Naive thymus-derived CD4-positive, alpha-beta T cell (primary cell): ENCODE measurements at regions not wholly inside any gene's neighbourhood (a gene's known extent, or its start where the extent isn't known, plus 50 kb on each side); places are given as distances from the start of the nearest gene placed in this dataset.

ENCODE experiments used
- ATAC-seq: fragments of 150-1000 bp; cut with Tn5 transposase; 2 replicates; pipeline ENCODE4 v1.10.0; 2021; ENCODE audit warnings: mild to moderate bottlenecking, moderate library complexity
- CTCF ChIA-PET: fragments of 350-600 bp; sonication (Branson Sonifier 250); formaldehyde crosslinking; loops from one replicate; lab custom pipeline; 2021; ENCODE audit warnings: antibody characterized with exemption; lab: Charles Lee
- POLR2A ChIA-PET: fragments of 350-600 bp; sonication (Branson Sonifier 250); formaldehyde crosslinking; loops from one replicate; lab custom pipeline; 2021; ENCODE audit warnings: antibody characterized with exemption, inconsistent platforms; lab: Charles Lee
- DNase-seq, 9 donors: peaks; one replicate each; pipeline versions ENCODE4 v3.0.0 to v3.0.0-alpha.2; 2020 to 2022; ENCODE audit warnings: mixed read lengths in 1 of 9
- H3K27ac ChIP-seq: one replicate; pipeline ENCODE4 v1.7.0; 2013; ENCODE audit warnings: mild to moderate bottlenecking, low read depth, low read length, moderate library complexity
- H3K27me3 ChIP-seq, 2 donors: one replicate each; pipeline ENCODE4 v1.7.0; 2013; ENCODE audit warnings: low read length in 2 of 2, mild to moderate bottlenecking in 2 of 2, moderate library complexity in 2 of 2; ENCODE audit not compliant: control insufficient read depth in 2 of 2, insufficient read depth in 2 of 2
- H3K36me3 ChIP-seq, 3 experiments: 1 replicate in 2 of 3; 2 replicates in 1 of 3; pipeline ENCODE4 v1.7.0; 2013; ENCODE audit warnings: low read length in 3 of 3, mild to moderate bottlenecking in 3 of 3, moderate library complexity in 1 of 3; ENCODE audit not compliant: insufficient read depth in 3 of 3, control insufficient read depth in 2 of 3
- H3K4me1 ChIP-seq, 2 donors: one replicate each; pipeline ENCODE4 v1.7.0; 2013; ENCODE audit warnings: low read length in 2 of 2, mild to moderate bottlenecking in 2 of 2, moderate library complexity in 1 of 2; ENCODE audit not compliant: control insufficient read depth in 2 of 2, insufficient read depth in 2 of 2
- H3K4me3 ChIP-seq: 2 replicates; pipeline ENCODE4 v1.7.0; 2013; ENCODE audit warnings: mild to moderate bottlenecking, low read length
- H3K9me3 ChIP-seq, 3 experiments: 1 replicate in 2 of 3; 2 replicates in 1 of 3; pipeline ENCODE4 v1.7.0; 2013; ENCODE audit warnings: low read length in 3 of 3; ENCODE audit not compliant: control insufficient read depth in 2 of 3
- H3K27ac Mint-ChIP-seq, 9 donors: one replicate each; pipeline ENCODE4 v1.8.0; 2020 to 2022; ENCODE audit warnings: mixed read lengths in 9 of 9, mild to moderate bottlenecking in 8 of 9, moderate library complexity in 5 of 9, inconsistent platforms in 2 of 9
- H3K27me3 Mint-ChIP-seq, 5 donors: one replicate each; pipeline ENCODE4 v1.8.0; 2021 to 2022; ENCODE audit warnings: mixed read lengths in 5 of 5, mild to moderate bottlenecking in 1 of 5
- H3K36me3 Mint-ChIP-seq, 5 donors: one replicate each; pipeline ENCODE4 v1.8.0; 2020 to 2022; ENCODE audit warnings: mixed read lengths in 5 of 5, mild to moderate bottlenecking in 3 of 5, inconsistent platforms in 1 of 5
- H3K4me1 Mint-ChIP-seq, 7 donors: one replicate each; pipeline ENCODE4 v1.8.0; 2020 to 2022; ENCODE audit warnings: mixed read lengths in 7 of 7, mild to moderate bottlenecking in 3 of 7, inconsistent platforms in 1 of 7
- H3K4me3 Mint-ChIP-seq, 10 donors: one replicate each; pipeline ENCODE4 v1.8.0; 2020 to 2022; ENCODE audit warnings: mild to moderate bottlenecking in 10 of 10, mixed read lengths in 10 of 10, moderate library complexity in 6 of 10, inconsistent platforms in 2 of 10
- H3K9me3 Mint-ChIP-seq, 11 donors: one replicate each; pipeline ENCODE4 v1.8.0; 2020 to 2022; ENCODE audit warnings: mixed read lengths in 11 of 11, mild to moderate bottlenecking in 4 of 11, inconsistent platforms in 1 of 11, moderate library complexity in 1 of 11
- intact Hi-C, 2 donors: fragments of 100-400 bp; cut with micrococcal nuclease; formaldehyde crosslinking; loops; one replicate each; pipeline ENCODE4 v1.15.1; 2023

DNA sequence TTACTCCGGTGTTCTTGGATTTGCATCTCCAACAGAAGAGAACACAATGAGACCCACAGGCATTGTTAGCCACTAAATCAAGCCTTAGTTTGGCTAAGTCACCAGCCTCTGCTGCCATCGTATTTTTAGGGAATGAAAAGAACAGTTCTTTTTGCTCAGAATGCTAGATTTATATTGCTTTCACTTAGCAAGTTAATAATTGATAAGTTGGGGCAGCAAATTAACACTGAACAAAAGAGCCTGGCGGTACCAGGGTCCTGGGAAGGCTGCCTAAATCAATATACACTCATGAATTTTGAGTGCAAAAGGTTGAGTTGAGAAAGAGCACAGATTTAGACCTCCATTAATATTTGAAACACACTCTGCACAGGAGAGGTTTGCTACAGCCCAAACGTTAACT is 767.7 kb downstream of the TYW1 start:
- H3K36me3 ChIP-seq: no peaks in the 10 kb centered on the region
- H3K4me1 Mint-ChIP-seq: no peaks in the 10 kb centered on the region
- H3K27ac Mint-ChIP-seq: no peak overlapping the region
- no peaks in the 10 kb centered on the region for H3K4me1 ChIP-seq
- H3K9me3 Mint-ChIP-seq: peaks cover 1 to 40% (median 15%) of the 10 kb centered on the region in 11 donors
- H3K27me3 ChIP-seq: no peaks in the 10 kb centered on the region
- H3K36me3 Mint-ChIP-seq: peaks cover 0 to 3% (median 0%) of the 10 kb centered on the region in 5 donors
- intact Hi-C loops: no loop called here
- CTCF ChIA-PET: no interaction called here
- POLR2A ChIA-PET: no interaction called here
- peaks cover 0 to 4% (median 0%) of the 10 kb centered on the region in 3 experiments for H3K9me3 ChIP-seq
- ATAC-seq: no peak
- no peak overlapping the region for H3K4me3 Mint-ChIP-seq
- no peak overlapping the region for H3K4me3 ChIP-seq
- no peak for DNase-seq
- H3K27ac ChIP-seq: no peak overlapping the region
- no peaks in the 10 kb centered on the region for H3K27me3 Mint-ChIP-seq

DNA sequence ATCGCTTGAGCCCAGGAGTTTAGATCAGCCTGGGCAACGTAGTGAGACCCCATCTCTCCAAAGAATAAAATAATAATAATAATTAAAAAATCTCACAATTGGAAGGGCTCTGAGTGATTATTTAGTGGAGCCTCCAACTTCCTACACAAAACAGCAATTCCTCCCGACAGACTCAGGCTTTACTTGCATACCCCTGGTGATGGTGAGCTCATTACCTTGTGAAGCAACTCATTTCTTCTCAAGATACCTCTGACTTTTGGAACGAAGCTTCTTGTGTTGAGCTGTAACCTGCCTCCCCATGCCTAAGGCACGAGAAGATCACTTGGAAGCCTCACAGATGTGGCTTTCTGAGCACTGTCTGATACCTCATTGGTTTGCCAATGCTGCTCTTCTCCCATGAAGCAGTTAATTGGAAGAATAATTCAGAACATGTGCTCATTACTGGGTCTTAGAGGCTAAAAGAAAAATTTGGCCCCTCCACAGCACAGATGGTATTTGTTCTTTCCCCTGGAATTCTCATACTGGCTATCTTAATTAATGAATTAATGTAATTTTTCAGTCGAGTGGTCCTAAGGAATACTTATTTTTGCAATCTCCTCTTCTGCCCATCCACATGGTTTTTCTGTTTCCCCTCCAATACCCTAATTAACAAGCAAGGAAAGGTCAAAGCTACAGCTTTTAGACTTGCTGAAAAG is 769.0 kb downstream of the TYW1 start:
- H3K27ac Mint-ChIP-seq: no peak overlapping the region
- Histone ChIP-seq H3K36me3 (no peaks in the 10 kb centered on the region), H3K4me3 (no peak overlapping the region), H3K27me3 (no peaks in the 10 kb centered on the region), H3K9me3 (peaks cover 0 to 8% (median 0%) of the 10 kb centered on the region in 3 experiments), H3K27ac (no peak overlapping the region), H3K4me1 (no peaks in the 10 kb centered on the region)
- H3K4me1 Mint-ChIP-seq: no peaks in the 10 kb centered on the region
- no peaks in the 10 kb centered on the region for H3K27me3 Mint-ChIP-seq
- ATAC-seq (no peak), DNase-seq (no peak)
- H3K36me3 Mint-ChIP-seq: peaks cover 0 to 3% (median 0%) of the 10 kb centered on the region in 5 donors
- intact Hi-C loops: no loop called here
- no peak overlapping the region for H3K4me3 Mint-ChIP-seq
- ChIA-PET CTCF (no interaction called here), POLR2A (no interaction called here)
- H3K9me3 Mint-ChIP-seq: peaks cover 3 to 39% (median 16%) of the 10 kb centered on the region in 11 donors

DNA sequence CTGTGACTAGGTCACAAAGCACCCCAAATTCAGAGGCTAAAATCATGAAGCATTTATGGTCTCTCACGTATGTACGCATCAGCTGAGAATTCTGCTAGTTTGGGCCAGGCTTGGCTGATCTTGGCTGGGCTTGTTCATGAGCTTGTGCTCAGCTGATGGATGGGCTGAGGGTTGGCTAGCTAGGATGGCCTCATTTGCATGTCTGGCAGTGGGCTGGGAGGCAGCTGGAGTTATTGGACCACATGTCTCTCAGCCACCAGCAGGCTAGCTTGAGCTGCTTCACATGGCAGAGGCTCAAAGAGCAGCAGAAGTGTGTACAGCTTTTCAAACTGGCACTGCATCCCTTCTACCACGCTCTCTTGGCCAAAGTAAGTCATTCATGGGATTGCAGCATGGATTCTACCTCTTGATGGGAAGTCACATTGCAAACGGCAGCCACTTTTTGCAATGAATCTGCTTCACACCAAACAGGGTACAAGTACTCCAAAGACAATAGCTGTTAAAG is 770.3 kb downstream of the TYW1 start:
- Histone ChIP-seq H3K27me3 (no peaks in the 10 kb centered on the region), H3K4me1 (no peaks in the 10 kb centered on the region), H3K4me3 (no peak overlapping the region), H3K27ac (no peak overlapping the region), H3K36me3 (no peaks in the 10 kb centered on the region), H3K9me3 (peaks cover 0 to 9% (median 0%) of the 10 kb centered on the region in 3 experiments)
- POLR2A ChIA-PET: no interaction called here
- no peaks in the 10 kb centered on the region for H3K4me1 Mint-ChIP-seq
- no peak for DNase-seq
- H3K4me3 Mint-ChIP-seq: no peak overlapping the region
- H3K27ac Mint-ChIP-seq: no peak overlapping the region
- CTCF ChIA-PET: no interaction called here
- peaks cover 3 to 34% (median 16%) of the 10 kb centered on the region in 11 donors for H3K9me3 Mint-ChIP-seq
- peaks cover 0 to 3% (median 0%) of the 10 kb centered on the region in 5 donors for H3K36me3 Mint-ChIP-seq
- intact Hi-C loops: no loop called here
- no peaks in the 10 kb centered on the region for H3K27me3 Mint-ChIP-seq
- no peak for ATAC-seq

DNA sequence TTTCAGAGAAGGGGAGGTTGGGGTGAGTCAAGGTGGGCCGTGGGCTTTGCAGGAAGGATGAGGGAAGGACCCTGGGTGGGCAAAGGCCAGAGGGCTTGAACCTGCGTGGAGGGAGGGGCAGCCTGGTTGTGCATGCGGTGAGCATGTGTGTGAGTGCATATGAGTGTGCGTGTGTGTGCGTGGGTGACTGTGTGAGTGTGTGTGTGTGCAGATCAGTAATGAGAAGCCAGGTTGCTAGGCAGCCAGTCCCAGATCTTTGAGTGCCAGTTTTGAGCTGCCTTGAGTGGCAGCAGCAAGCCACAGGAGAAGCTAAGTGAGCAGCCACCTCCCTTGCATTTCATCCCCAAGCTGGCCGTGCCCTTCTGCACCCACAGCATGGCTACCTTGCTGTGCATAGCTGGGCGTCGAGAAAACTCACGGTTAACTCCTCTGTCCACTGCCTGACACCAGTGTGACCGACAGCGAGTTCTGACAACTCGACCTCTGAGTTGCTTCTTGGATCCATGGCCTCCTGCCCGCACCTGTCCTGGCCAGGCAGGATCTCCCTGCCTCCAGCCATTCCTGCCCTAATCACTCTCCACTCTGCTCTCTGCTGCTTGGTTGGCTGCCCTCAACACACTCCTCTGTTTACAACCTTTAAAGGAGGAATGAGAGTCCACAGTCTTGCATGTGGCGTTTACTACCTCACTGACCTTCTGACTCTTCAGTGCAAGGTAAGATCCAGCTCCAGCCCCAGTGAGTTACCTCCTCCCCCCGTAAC is 775.4 kb downstream of the TYW1 start:
- Mint-ChIP-seq H3K4me1 (no peaks in the 10 kb centered on the region), H3K4me3 (no peak overlapping the region), H3K9me3 (peaks cover 7 to 49% (median 14%) of the 10 kb centered on the region in 11 donors), H3K36me3 (peaks cover 0 to 3% (median 0%) of the 10 kb centered on the region in 5 donors), H3K27ac (peak overlapping the region in 1 of 9 donors; percentile 28), H3K27me3 (no peaks in the 10 kb centered on the region)
- Histone ChIP-seq H3K27ac (no peak overlapping the region), H3K36me3 (no peaks in the 10 kb centered on the region), H3K4me1 (no peaks in the 10 kb centered on the region), H3K4me3 (no peak overlapping the region), H3K9me3 (peaks cover 0 to 7% (median 0%) of the 10 kb centered on the region in 3 experiments), H3K27me3 (no peaks in the 10 kb centered on the region)
- no peak for ATAC-seq
- intact Hi-C loops: no loop called here
- POLR2A ChIA-PET: no interaction called here
- CTCF ChIA-PET: no interaction called here
- DNase-seq: no peak

DNA sequence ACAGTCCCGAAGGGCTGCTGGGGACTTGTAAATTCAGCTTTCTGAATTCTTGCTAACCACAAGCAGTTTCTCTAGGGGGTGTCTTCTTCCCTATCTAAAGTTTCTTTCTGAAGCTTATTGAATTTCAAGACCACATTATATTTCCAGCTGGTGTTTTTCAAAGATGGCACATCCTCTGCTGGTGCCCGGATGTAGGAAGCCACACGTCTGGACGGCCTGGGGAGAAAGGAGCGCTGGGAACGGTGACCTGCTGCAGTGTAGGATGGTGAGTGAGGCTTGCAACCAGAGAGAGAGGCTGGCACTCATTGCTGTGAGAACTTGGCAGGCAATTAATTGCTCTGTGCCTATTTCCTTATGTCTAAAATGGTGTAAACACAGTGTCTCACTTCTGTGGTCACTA is 776.4 kb downstream of the TYW1 start:
- no peaks in the 10 kb centered on the region for H3K27me3 ChIP-seq
- H3K4me1 ChIP-seq: no peaks in the 10 kb centered on the region
- POLR2A ChIA-PET: no interaction called here
- CTCF ChIA-PET: interaction anchor here (1.0 kb wide), 1 partner anchor 732 kb away, joined by 3 read pairs; no protein-coding TSS in a partner anchor
- Mint-ChIP-seq H3K27me3 (no peaks in the 10 kb centered on the region), H3K4me3 (no peak overlapping the region), H3K36me3 (no peaks in the 10 kb centered on the region), H3K4me1 (no peaks in the 10 kb centered on the region), H3K9me3 (peaks cover 5 to 43% (median 11%) of the 10 kb centered on the region in 11 donors), H3K27ac (no peak overlapping the region)
- DNase-seq (no peak), ATAC-seq (no peak)
- H3K4me3 ChIP-seq: no peak overlapping the region
- peaks cover 0 to 5% (median 0%) of the 10 kb centered on the region in 3 experiments for H3K9me3 ChIP-seq
- H3K27ac ChIP-seq: no peak overlapping the region
- intact Hi-C loops: no loop called here
- no peaks in the 10 kb centered on the region for H3K36me3 ChIP-seq

DNA sequence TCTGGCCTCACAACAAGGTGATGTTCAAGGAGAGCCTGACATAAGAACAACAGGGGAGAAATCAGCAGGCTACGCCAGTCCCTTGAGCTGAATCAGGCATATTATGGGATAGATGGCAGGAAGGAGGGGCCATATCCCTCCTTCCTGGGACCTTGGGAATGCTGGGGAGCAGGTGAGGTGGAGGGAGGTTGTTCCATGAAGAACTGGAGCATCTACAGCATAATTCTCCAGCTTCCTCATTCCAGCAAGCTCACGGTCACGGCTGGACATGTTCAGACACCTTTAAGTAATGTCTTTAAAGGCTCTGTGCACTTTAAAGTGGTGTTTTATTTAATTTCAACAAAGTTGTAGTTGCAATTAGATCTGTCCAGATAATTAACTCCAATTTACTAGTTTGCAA is 780.5 kb downstream of the TYW1 start:
- ChIA-PET CTCF (no interaction called here), POLR2A (no interaction called here)
- H3K36me3 Mint-ChIP-seq: peaks cover 0 to 4% (median 0%) of the 10 kb centered on the region in 5 donors
- no peak overlapping the region for H3K27ac Mint-ChIP-seq
- Histone ChIP-seq H3K36me3 (no peaks in the 10 kb centered on the region), H3K9me3 (no peaks in the 10 kb centered on the region), H3K27me3 (no peaks in the 10 kb centered on the region), H3K4me3 (no peak overlapping the region), H3K4me1 (no peaks in the 10 kb centered on the region), H3K27ac (no peak overlapping the region)
- no peaks in the 10 kb centered on the region for H3K27me3 Mint-ChIP-seq
- DNase-seq (no peak), ATAC-seq (no peak)
- peaks cover 9 to 39% (median 20%) of the 10 kb centered on the region in 11 donors for H3K9me3 Mint-ChIP-seq
- H3K4me1 Mint-ChIP-seq: no peaks in the 10 kb centered on the region
- intact Hi-C loops: no loop called here
- H3K4me3 Mint-ChIP-seq: no peak overlapping the region
